ENCODE measurements at regions not wholly inside any gene's neighbourhood (a gene's known extent, or its start where the extent isn't known, plus 50 kb on each side); places are given as distances from the start of the nearest gene placed in this dataset.
"Not testable (repeated sequence)": the region's sequence is repeated elsewhere in the genome, so short reads cannot be mapped to it uniquely, and the experiment has no call there.

DNA sequence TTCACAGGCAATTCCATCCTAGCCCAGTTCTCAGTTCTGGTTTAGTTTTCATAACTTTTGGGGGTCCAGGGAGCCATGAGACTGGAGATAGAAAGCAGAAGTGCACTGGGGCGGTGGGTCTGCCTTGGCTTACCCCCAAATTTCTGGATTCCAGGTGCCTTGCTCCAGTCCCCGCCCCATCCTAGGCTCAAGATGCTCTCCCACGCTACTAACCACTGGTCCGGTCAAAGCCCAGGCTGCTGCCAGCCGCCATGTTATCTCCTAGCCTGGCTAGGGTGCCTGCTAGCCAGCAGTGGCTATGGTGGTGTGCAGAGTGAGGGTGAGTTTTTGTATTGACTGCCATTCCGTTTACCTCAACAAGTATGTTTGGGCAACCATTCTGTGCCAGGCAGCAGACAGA lies 107.6 kb upstream of the FOXD4L5 start:
- DNase-seq = not testable (repeated sequence)

DNA sequence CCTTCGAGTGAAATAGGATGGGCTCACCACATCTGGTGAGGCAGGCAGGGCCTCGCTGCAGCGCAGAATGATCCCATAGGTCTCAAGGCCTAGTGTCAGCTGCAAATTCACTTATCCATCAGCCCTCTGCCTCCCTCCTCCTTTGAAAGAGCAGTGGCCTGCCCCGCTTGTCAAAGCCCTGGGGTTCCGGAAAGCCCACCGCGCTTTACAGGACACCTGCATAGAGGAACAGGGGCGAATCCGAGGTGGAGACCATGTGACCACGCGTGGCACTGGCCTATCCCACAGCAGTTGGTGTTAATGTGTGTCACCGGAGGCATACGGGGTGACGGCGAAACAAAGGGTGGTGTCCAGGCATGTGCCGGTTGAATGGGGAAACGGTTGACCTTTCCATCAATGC lies 104.7 kb upstream of the FOXD4L5 start:
- DNase-seq = not testable (repeated sequence)

DNA sequence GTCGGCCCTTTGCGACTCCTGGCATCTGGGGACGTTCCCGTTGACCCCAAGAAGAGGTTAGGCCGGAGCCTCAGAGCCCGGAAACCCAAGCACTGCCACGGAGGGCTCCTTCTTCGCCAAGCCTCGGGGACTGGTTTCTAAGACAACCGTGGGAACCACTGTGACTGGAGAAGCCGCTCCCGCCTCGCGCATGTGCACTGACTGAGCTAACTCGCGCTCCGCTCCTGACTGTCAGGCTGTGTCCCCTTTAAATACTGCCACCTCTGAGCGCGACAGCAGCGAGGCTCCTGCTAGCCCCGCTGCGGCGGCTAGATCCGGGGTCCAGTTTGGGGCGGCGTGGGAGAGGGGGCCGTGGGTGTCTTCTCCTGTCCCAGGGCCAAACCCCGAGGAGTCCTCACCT lies 104.2 kb upstream of the FOXD4L5 start:
- not testable (repeated sequence) for DNase-seq

DNA sequence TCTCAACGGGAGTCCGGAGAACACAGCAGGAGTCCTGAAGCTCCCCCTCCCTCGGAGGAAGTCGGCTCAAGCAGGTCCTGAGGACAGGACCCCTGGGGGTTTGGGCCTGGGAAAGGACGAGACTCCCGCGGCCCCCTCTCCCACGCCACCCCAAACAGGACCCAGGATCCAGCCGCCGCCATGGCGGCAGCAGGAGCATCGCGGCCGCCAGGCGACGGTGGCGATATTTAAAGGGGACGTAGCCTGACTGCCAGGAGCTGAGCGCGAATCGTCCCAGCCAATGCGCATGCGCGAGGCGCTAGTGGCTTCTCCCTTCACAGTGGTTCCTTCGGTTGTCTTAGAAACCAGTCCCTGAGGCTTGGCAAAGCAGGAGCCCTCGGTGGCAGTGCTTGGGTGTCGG lies 101.7 kb upstream of the FOXD4L5 start:
- peak; percentile 71 for DNase-seq

DNA sequence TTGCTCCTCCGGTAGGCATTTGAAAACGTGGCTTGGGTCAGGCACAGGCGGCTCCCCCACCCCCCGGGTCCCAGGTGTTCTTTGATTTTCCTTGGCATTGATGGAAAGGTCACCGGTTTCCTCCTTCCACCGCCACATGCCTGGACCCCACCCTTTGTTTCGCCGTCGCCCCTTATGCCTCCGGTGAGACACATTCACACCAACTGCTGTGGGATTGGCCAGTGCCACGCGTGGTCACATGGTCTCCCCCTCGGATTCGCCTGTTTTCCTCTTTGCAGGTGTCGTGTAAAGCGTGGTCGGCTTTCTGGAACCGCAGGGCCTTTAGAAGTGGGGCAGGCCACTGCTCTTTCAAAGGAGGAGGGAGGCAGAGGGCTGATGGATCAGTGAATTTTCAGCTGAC lies 101.2 kb upstream of the FOXD4L5 start:
- not testable (repeated sequence) for DNase-seq

DNA sequence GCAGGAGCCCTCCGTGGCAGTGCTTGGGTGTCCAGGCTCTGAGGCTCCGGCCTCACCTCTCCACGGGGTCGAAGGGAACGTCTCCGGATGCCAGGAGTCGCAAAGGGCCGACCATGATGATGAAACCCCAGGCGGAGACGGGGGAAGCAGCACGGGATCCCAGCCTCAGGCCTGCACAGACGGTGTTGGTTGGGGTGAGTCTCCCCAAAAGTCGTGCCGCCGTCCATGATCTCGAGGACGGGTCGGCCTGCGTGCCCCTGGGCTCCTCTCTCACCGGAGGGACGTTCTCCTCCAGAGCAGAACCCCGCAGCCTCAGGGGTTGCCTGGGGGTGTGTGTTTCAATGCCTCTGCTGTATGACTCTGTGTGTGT lies 100.6 kb upstream of the FOXD4L5 start:
- DNase-seq = not testable (repeated sequence)

DNA sequence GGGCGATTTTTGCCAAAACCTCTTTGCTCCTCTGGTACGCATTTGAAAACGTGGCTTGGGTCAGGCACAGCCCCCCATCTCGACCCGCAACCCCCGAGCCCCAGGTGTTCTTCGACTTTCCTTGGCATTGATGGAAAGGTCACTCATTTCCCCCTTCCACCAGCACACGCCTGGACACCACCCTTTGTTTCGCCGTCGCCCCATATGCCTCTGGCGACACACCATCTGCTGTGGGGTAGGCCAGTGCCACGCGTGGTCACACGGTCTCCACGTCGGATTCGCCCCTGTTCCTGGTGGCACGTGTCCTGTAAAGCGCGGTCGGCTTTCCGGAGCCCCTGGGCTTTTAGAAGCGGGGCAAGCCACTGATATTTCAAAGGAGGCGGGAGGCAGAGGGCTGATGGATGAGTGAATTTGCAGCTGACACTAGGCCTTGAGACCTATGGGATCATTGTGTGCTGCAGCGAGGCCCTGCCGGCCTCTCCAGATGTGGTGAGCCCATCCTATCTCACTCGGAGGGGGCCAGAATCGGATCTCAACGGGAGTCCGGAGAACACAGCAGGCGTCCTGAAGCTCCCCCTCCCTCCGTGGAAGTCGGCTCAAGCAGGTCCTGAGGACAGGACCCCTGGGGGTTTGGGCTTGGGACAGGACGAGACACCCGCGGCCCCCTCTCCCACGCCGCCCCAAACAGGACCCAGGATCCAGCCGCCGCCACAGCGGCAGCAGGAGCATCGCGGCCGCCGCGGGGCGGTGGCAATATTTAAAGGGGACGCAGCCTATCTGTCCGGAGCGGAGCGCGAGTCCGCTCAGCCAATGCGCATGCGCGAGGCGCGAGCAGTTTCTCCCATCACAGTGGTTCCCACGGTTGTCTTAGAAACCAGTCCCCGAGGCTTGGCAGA lies 100.0 kb upstream of the FOXD4L5 start:
- DNase-seq = not testable (repeated sequence)

DNA sequence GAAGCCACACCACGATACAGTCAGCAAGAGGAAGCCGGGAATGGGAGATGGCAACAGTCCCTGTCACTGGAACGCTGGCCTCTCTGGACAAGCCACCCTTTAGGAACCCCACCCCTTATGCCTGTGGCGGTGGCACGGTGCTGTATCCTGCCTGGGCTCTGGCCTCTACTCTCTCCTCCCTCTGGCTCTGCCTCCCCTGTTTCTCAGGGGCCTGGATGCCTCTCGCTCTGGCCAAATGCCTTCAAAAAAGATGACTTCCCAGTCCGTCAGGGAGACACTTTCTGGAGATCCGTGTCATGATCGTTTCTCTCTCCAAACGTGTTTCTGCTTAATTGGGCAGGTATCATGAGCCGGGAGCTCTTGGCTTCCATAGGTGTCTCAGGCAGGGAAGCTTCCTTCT lies 99.1 kb upstream of the FOXD4L5 start:
- not testable (repeated sequence) for DNase-seq

DNA sequence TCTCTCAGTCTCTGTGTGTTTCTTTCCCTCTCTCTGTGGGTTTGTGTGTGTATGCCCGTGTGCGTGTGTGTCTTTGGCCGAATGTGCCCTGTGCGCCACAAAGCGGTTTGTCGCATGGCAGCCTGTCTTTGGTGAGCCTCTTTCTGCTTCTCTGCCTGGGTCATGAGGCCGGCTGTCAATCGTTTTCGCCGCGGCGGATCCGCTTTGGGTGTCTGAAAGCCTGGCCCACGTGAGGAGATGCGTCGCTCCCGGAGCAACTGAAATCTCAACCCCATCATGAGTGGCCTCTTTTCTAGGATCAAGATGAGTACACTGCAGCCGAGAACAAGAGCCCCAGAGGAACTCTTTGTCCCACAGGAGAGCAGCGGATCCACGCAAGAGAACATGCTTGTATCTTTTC lies 98.6 kb upstream of the FOXD4L5 start:
- not testable (repeated sequence) for DNase-seq

DNA sequence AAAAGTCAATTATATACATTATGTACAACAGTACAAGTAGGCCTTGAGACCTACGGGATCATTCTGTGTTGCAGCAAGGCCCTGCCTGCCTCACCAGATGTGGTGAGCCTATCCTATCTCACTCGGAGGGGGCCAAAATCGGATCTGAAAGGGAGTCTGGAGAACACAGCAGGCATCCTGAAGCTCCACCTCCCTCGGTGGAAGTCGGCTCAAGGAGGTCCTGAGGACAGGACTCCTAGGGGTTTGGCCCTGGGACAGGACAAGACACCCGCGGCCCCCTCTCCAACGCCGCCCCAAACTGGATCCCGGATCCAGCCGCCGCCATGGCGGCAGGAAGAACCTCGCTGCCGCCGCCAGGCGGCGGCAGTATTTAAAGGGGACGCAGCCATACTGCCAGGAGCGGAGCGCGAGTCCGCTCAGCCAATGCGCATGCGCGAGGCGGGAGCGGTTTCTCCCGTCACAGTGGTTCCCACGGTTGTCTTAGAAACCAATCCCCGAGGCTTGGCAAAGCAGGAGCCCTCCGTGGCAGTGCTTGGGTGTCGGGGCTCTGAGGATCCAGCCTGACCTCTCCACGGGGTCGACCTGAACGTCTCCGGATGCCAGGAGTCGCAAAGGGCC lies 97.8 kb upstream of the FOXD4L5 start:
- not testable (repeated sequence) for DNase-seq

Measured in stimulated activated CD4-positive, alpha-beta T cell treated with anti-CD3 and anti-CD28 coated beads, Interleukin-12 subunit alpha, Interleukin-12 subunit beta, amount 100 ng/mL, for 4 hours (primary cell).